NK-92 treated with Interleukin-12 subunit alpha and Interleukin-12 subunit beta, amount 100 ng/mL, for 24 hours (cell line): ENCODE measurements at regions not wholly inside any gene's neighbourhood (a gene's known extent, or its start where the extent isn't known, plus 50 kb on each side); places are given as distances from the start of the nearest gene placed in this dataset.

ENCODE experiments used
- DNase-seq: peaks from one replicate; lab custom pipeline; 2025; lab: John Stamatoyannopoulos, UW

DNA sequence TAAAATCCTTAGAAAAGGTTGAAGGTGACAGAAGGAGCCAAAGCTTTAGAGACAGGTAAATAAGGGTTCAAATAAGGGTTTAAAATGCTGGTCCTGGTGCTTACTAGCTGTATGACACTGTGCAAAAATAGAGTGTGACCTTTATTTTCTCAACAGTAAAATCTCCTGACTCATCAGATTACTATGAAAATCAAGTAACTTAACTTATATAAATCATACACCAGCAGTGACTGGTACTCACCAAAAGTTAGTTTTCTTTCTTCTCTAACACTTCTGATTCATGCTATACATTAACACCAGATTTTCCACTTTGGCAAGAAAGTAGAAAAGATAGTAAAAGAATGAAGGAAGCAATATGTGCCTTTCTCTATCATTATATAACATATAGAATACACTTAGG is 205.9 kb upstream of the GBE1 start:
- no peak for DNase-seq

- DNase-seq: no peak
Observed at GRCh38 chr3:81965696-81966095, 204.3 kb upstream of the GBE1 start.

- DNase-seq: no peak
Observed at GRCh38 chr3:81962396-81962795, 201.0 kb upstream of the GBE1 start.

GRCh38 chr3:81958972-81959640 is 197.7 kb upstream of the GBE1 start:
- DNase-seq: no peak

DNA sequence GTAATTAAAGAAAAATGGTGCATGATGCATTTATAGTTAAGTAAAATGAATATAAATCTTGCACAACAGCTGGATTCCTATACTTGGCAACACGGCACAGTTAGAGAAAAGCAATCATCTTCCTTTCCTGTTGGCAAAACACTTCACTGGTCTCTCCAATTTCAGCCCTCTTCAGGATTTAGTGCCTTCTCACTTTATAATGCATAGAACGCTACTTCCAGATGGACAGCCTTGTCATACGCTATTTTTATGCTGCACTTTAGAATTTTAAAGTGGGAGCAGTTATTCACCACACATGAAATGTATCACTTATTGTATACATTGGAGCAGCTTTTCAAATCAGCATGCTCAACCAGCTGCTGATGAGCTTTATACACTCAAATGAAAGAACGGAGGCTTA is 194.4 kb upstream of the GBE1 start:
- DNase-seq: no peak

DNA sequence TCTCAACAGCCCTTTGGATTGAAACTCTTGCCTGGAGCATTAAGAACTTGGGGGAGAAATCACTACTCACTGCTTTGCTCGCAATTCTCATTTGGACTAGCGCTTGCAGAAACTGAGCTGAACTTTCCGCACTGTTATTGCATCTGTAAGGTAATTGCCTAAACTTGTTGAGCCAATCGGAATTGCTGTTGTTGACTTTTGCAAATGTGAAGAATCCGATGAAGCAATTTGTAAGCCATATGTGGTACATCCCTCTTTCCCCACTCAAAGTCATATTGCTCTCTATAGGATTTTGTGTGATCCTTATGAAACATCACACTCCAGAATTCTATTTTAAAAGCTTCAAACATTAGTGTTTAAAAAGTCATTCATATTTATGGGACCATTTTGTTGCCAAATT is 191.7 kb upstream of the GBE1 start:
- no peak for DNase-seq

- DNase-seq: no peak
Observed at GRCh38 chr3:81952141-81952540, 190.7 kb upstream of the GBE1 start.

DNA sequence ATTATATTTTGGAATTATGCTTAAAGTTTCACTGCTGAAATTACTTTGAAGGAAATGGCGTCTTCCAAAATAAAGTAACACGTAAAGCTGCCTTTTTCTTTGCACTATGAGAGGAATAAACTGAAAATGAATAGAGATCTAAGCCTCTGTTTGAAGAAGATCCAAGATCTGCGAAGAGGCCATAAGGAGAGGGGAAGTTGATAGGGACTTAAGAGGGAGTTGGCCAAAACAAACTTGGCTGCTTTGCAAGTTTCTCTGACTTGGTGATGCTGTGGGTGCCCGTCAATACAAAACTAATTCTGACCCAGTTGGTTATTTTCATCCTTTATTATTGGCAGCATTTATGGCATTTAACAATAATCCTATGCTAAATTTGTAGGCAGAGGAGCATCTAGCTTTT is 190.2 kb upstream of the GBE1 start:
- DNase-seq: no peak

GRCh38 chr3:81951106-81951505 is 189.7 kb upstream of the GBE1 start:
- DNase-seq: no peak

- no peak for DNase-seq
Observed at GRCh38 chr3:81947359-81947758, 185.9 kb upstream of the GBE1 start.

GRCh38 chr3:81938681-81939080 is 177.2 kb upstream of the GBE1 start:
- no peak for DNase-seq

- DNase-seq: no peak
Observed at GRCh38 chr3:81936817-81937216, 175.4 kb upstream of the GBE1 start.

GRCh38 chr3:81932681-81933080 is 171.2 kb upstream of the GBE1 start:
- DNase-seq: no peak

GRCh38 chr3:81931265-81932251 is 170.1 kb upstream of the GBE1 start:
- DNase-seq: no peak

DNA sequence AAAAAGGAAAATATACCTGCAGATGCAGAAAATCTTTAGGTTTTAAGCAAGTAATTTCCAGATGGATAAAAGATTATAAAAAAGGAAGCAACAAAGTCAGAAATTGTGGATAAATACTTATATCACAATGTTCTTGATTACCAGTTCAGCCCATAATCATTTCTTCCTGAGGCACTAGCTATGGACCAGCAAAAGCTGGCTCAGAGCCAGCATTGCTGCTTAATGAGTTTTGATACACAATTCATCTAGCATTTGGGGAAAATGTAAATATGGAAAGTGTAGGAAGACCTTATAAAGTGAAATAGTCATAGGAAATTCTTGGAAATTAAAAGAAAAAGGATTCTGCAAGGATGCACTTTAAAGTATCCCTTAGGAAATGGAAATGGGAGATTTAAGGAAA is 168.3 kb upstream of the GBE1 start:
- DNase-seq: no peak

GRCh38 chr3:81927811-81928210 is 166.4 kb upstream of the GBE1 start:
- DNase-seq: no peak

DNA sequence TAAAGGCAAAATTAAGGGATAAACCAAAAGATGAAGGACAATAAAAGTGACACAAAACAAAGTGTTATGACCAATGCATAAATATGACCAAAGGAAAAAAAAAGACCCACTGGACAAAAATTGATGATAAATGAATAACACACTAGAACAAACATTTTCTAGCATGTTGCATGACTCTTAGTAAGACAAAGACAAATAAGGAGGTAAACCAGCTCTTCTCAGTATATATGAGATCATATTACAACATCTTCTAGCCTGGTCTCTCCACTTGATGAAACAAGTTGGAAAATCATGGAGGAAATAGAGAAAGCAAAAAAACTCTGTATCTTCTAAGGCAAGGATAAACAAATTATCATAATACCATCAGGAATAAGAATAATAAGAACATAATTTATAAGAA is 163.9 kb upstream of the GBE1 start:
- DNase-seq: no peak

GRCh38 chr3:81923038-81923437 is 161.6 kb upstream of the GBE1 start:
- DNase-seq: no peak

DNA sequence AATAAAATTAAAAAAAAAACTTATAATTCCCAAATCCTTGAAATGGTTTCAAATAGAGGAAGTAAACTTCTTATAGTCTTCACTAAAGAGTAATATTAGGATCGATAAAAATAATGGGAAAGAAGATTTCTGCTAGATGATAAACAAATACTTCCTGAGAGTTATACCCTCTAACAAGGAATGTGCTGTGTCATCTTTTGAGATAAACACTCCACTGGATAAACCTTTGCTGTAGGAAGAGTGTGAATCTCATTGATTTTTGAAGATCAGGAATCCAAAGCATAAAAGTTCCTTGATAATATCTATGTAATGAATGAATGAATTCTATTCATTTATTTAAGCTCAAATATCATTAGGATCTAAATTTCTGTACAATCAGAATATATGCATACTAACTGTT is 161.0 kb upstream of the GBE1 start:
- no peak for DNase-seq

- no peak for DNase-seq
Observed at GRCh38 chr3:81920816-81921215, 159.4 kb upstream of the GBE1 start.

DNA sequence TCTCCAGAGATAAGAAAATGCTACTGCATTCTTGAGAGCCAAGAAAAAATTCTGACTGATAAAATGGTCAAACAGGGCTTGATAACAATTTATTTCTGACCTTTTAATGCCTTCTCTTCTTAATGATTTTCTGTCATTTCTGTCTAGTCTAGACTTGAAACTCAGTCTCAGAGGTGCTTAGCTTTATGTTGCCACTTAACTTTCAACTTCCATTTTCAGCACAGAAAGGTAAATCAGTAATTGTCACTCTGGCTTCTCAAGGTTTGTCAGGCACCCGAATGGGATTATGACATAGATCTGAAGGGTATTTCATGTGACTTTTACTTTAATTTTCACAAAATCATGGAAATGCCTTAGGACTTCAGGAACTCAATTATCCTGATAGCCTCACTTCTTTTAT is 155.4 kb upstream of the GBE1 start:
- DNase-seq: no peak

DNA sequence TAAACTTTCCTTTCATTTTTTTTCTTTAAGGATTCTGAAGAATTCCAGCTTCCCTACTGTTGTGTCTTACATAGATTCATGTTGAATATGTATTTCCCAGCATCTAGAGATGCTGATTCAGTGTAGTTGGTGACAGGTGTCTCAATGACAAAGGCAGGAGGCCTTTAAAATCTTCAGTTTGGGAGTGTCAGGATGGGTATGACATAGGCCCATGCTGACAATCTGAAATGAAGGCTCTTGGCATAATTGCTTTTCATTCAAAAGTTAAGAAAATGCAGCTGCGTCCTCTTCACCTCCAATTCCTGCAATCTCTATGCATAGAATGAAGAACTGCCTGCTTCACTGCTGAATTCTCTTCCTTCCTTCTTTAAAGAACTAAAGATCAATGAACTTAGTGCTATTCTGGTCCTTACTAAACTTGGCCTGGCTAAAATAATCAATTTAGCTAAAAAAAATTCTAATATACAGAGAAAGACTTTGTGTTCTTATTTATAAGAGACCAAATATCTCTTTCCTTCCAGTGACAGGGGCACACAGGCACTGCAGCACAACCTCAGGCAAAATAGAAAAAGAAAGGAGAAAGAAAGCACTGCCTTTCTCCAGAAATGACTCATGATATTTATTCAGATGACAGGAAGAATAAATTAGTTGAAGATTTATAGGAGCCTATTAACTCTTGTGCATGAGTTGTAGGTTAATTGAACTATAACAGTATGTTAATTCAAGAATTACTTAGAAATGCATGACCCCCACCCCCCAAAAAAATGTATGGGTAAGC is 152.6 kb upstream of the GBE1 start:
- DNase-seq: no peak

- DNase-seq: no peak
Observed at GRCh38 chr3:81911221-81911620, 149.8 kb upstream of the GBE1 start.
